SK-N-SH treated with all-trans-retinoic acid at 6 μM for 48 hours (cell line): ENCODE measurements at regions not wholly inside any gene's neighbourhood (a gene's known extent, or its start where the extent isn't known, plus 50 kb on each side); places are given as distances from the start of the nearest gene placed in this dataset.

Experiments used
- ESRRG ChIP-seq: fragments of 250-450 bp; sonication (Bioruptor Pico); IDR thresholded peaks from 2 replicates; pipeline ENCODE4 v1.6.1; 2021; ENCODE audit warnings: mild to moderate bottlenecking
- GLIS3 ChIP-seq: fragments of 250-450 bp; sonication (Bioruptor Pico); IDR thresholded peaks from 2 replicates; pipeline ENCODE4 v1.5.0; 2020; ENCODE audit warnings: mild to moderate bottlenecking, moderate library complexity
- ISL1 ChIP-seq: fragments of 250-450 bp; sonication (Bioruptor Pico); IDR thresholded peaks from 2 replicates; pipeline ENCODE4 v2.1.2; 2022; ENCODE audit warnings: mild to moderate bottlenecking, moderate library complexity
- OSR1 ChIP-seq: fragments of 250-450 bp; sonication (Bioruptor Pico); IDR thresholded peaks from 2 replicates; pipeline ENCODE4 v1.8.0; 2022; ENCODE audit warnings: moderate library complexity, mild to moderate bottlenecking, inconsistent platforms
- PATZ1 ChIP-seq: fragments of 250-450 bp; sonication (Bioruptor Pico); IDR thresholded peaks from 2 replicates; pipeline ENCODE4 v1.8.0; 2020; ENCODE audit warnings: mild to moderate bottlenecking, moderate library complexity, borderline replicate concordance
- RARB ChIP-seq: fragments of 250-450 bp; sonication (Bioruptor Pico); IDR thresholded peaks from 2 replicates; pipeline ENCODE4 v1.8.0; 2021; ENCODE audit warnings: mild to moderate bottlenecking, moderate library complexity
- SNAI2 ChIP-seq: fragments of 250-450 bp; sonication (Bioruptor Pico); IDR thresholded peaks from 2 replicates; pipeline ENCODE4 v1.5.0; 2020; ENCODE audit warnings: mild to moderate bottlenecking, moderate library complexity
- TCF4 ChIP-seq: fragments of 250-450 bp; sonication (Bioruptor Pico); IDR thresholded peaks from 2 replicates; pipeline ENCODE4 v1.8.0; 2021; ENCODE audit warnings: mild to moderate bottlenecking, moderate library complexity, borderline replicate concordance
- TOX ChIP-seq: fragments of 250-450 bp; sonication (Bioruptor Pico); IDR thresholded peaks from 2 replicates; pipeline ENCODE4 v1.8.0; 2021; ENCODE audit warnings: mild to moderate bottlenecking, moderate library complexity, borderline replicate concordance
- ZFP30 ChIP-seq: fragments of 450-650 bp; formaldehyde crosslinking; IDR thresholded peaks from 2 replicates; pipeline ENCODE4 v1.5.0; 2022; ENCODE audit warnings: mild to moderate bottlenecking, moderate library complexity
- ZNF565 ChIP-seq: fragments of 450-650 bp; formaldehyde crosslinking; conservative IDR thresholded peaks from 2 replicates; pipeline ENCODE4 v1.5.0; 2020; ENCODE audit warnings: low read depth, mild to moderate bottlenecking, moderate library complexity
- ZNF8 ChIP-seq: fragments of 450-650 bp; formaldehyde crosslinking; IDR thresholded peaks from 2 replicates; pipeline ENCODE4 v1.5.0; 2020; ENCODE audit warnings: mild to moderate bottlenecking, moderate library complexity
- TF ChIP-seq, protein P1 (sequence below): fragments of 250-450 bp; sonication (Bioruptor Pico); IDR thresholded peaks from 2 replicates; pipeline ENCODE4 v1.5.1; 2020; ENCODE audit warnings: low read depth, mild to moderate bottlenecking, moderate library complexity
- TF ChIP-seq, protein P2 (sequence below): fragments of 250-450 bp; sonication (Bioruptor Pico); IDR thresholded peaks from 2 replicates; pipeline ENCODE4 v1.5.1; 2021; ENCODE audit warnings: mild to moderate bottlenecking, moderate library complexity

GRCh38 chr12:23174917-23175316 lies 549.9 kb downstream of the ETNK1 start:
- TF ChIP-seq ESRRG (no peak), ZNF8 (no peak), GLIS3 (CRISPR knock-in tag) (no peak), PATZ1 (CRISPR knock-in tag) (no peak), RARB (CRISPR knock-in tag) (no peak), TCF4 (no peak), ZNF565 (CRISPR knock-in tag) (no peak), SNAI2 (no peak), ZFP30 (no peak), OSR1 (CRISPR knock-in tag) (no peak), TOX (CRISPR knock-in tag) (no peak), ISL1 (CRISPR knock-in tag) (no peak)
- TF ChIP-seq, protein P1, sequence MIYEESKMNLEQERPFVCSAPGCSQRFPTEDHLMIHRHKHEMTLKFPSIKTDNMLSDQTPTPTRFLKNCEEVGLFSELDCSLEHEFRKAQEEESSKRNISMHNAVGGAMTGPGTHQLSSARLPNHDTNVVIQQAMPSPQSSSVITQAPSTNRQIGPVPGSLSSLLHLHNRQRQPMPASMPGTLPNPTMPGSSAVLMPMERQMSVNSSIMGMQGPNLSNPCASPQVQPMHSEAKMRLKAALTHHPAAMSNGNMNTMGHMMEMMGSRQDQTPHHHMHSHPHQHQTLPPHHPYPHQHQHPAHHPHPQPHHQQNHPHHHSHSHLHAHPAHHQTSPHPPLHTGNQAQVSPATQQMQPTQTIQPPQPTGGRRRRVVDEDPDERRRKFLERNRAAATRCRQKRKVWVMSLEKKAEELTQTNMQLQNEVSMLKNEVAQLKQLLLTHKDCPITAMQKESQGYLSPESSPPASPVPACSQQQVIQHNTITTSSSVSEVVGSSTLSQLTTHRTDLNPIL, result no peak
- TF ChIP-seq, protein P2, sequence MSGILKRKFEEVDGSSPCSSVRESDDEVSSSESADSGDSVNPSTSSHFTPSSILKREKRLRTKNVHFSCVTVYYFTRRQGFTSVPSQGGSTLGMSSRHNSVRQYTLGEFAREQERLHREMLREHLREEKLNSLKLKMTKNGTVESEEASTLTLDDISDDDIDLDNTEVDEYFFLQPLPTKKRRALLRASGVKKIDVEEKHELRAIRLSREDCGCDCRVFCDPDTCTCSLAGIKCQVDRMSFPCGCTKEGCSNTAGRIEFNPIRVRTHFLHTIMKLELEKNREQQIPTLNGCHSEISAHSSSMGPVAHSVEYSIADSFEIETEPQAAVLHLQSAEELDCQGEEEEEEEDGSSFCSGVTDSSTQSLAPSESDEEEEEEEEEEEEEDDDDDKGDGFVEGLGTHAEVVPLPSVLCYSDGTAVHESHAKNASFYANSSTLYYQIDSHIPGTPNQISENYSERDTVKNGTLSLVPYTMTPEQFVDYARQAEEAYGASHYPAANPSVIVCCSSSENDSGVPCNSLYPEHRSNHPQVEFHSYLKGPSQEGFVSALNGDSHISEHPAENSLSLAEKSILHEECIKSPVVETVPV (CRISPR knock-in tag), result no peak
